ENCODE measurements at regions not wholly inside any gene's neighbourhood (a gene's known extent, or its start where the extent isn't known, plus 50 kb on each side); places are given as distances from the start of the nearest gene placed in this dataset.

GRCh38 chr9:73497796-73498195 is 346.1 kb downstream of the ANXA1 start:
- TF ChIP-seq YY1 (IDR thresholded peaks at IDR 0.05; ENCODE audit: insufficient read depth, insufficient read length) (no peak), ZNF274 (IDR thresholded peaks at IDR 0.05; ENCODE audit: low read depth, low read length) (no peak), SUZ12 (IDR thresholded peaks at IDR 0.05; ENCODE audit: extremely low read depth, insufficient read depth, insufficient read length) (no peak)
